GM23338 (cell line): ENCODE measurements at regions not wholly inside any gene's neighbourhood (a gene's known extent, or its start where the extent isn't known, plus 50 kb on each side); places are given as distances from the start of the nearest gene placed in this dataset.

Experiments used
- CREB1 ChIP-seq: fragments of 250-450 bp; sonication (Bioruptor Pico); IDR thresholded peaks from 2 replicates; pipeline ENCODE4 v1.5.0; 2020; ENCODE audit warnings: low read depth, mild to moderate bottlenecking, moderate library complexity
- ETS1 ChIP-seq: IDR thresholded peaks from 2 replicates; pipeline ENCODE4 v1.6.1; 2016; ENCODE audit warnings: antibody characterized with exemption
- EZH2 ChIP-seq: fragments of 200-600 bp; sonication (generic); IDR thresholded peaks from one replicate; pipeline ENCODE4 v1.8.0; 2017; ENCODE audit warnings: antibody characterized with exemption, mild to moderate bottlenecking, low read depth; ENCODE audit not compliant: unreplicated experiment
- EZH2phosphoT487 ChIP-seq: fragments of 200-600 bp; sonication (generic); IDR thresholded peaks from one replicate; pipeline ENCODE4 v1.8.1; 2018; ENCODE audit warnings: antibody characterized with exemption; ENCODE audit not compliant: unreplicated experiment
- JUNB ChIP-seq: IDR thresholded peaks from one replicate; pipeline ENCODE4 v1.6.1; 2016; ENCODE audit warnings: antibody characterized with exemption; ENCODE audit not compliant: unreplicated experiment
- NANOG ChIP-seq: IDR thresholded peaks from 2 replicates; pipeline ENCODE4 v1.6.1; 2016; ENCODE audit warnings: antibody characterized with exemption, borderline replicate concordance
- POLR2AphosphoS5 ChIP-seq: IDR thresholded peaks from 2 replicates; pipeline ENCODE4 v1.6.1; 2016; ENCODE audit warnings: antibody characterized with exemption, low read depth
- REST ChIP-seq: IDR thresholded peaks from one replicate; pipeline ENCODE4 v1.6.1; 2018; ENCODE audit warnings: antibody characterized with exemption; ENCODE audit not compliant: unreplicated experiment
- STAT1 ChIP-seq: IDR thresholded peaks from one replicate; pipeline ENCODE4 v1.6.1; 2016; ENCODE audit warnings: antibody characterized with exemption; ENCODE audit not compliant: unreplicated experiment
- ZNF114 ChIP-seq: fragments of 250-450 bp; sonication (Bioruptor Pico); IDR thresholded peaks from 2 replicates; pipeline ENCODE4 v1.5.0; 2020; ENCODE audit warnings: mild to moderate bottlenecking, moderate library complexity
- ZNF331 ChIP-seq: fragments of 250-450 bp; sonication (Bioruptor Pico); IDR thresholded peaks from 2 replicates; pipeline ENCODE4 v1.5.0; 2020; ENCODE audit warnings: low read depth, mild to moderate bottlenecking, moderate library complexity
- ZNF462 ChIP-seq: fragments of 250-450 bp; sonication (Bioruptor Pico); IDR thresholded peaks from 2 replicates; pipeline ENCODE4 v1.5.0; 2020; ENCODE audit warnings: mild to moderate bottlenecking, moderate library complexity
- TF ChIP-seq, protein P1 (sequence below), 2 experiments: fragments of 200-600 bp in 1 of 2; sonication (generic) in 1 of 2; conservative IDR thresholded peaks; 2 replicates each; pipeline versions ENCODE4 v1.5.1 to v1.6.1; 2016 to 2017; ENCODE audit warnings: antibody characterized with exemption in 2 of 2, low read depth in 2 of 2, mild to moderate bottlenecking in 2 of 2, moderate library complexity in 1 of 2

DNA sequence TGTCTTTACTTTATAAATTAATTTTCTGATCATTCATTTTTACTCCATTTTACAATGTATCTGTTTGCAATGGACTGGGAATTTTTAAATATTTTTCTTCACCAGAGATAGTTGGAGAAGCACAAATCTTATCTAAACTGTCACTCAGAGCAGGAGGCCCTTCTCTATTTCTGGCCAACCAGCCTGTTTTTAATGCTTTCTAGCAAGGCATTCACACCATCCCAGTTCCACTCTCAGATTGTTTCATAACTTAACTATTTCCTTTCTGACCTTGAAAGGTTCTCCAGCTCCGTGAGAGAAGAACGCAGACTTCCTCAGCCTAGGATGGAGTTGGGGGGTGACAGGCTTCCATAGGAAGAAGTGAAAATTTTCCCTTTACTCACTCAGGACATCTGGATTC lies 155.8 kb downstream of the SKIDA1 start:
- TF ChIP-seq EZH2 (no peak), ZNF331 (CRISPR knock-in tag) (no peak), EZH2phosphoT487 (no peak), POLR2AphosphoS5 (no peak), JUNB (no peak), REST (no peak), CREB1 (CRISPR knock-in tag) (no peak), ZNF114 (CRISPR knock-in tag) (no peak), STAT1 (no peak), ETS1 (no peak), ZNF462 (no peak), NANOG (no peak)
- TF ChIP-seq, protein P1, sequence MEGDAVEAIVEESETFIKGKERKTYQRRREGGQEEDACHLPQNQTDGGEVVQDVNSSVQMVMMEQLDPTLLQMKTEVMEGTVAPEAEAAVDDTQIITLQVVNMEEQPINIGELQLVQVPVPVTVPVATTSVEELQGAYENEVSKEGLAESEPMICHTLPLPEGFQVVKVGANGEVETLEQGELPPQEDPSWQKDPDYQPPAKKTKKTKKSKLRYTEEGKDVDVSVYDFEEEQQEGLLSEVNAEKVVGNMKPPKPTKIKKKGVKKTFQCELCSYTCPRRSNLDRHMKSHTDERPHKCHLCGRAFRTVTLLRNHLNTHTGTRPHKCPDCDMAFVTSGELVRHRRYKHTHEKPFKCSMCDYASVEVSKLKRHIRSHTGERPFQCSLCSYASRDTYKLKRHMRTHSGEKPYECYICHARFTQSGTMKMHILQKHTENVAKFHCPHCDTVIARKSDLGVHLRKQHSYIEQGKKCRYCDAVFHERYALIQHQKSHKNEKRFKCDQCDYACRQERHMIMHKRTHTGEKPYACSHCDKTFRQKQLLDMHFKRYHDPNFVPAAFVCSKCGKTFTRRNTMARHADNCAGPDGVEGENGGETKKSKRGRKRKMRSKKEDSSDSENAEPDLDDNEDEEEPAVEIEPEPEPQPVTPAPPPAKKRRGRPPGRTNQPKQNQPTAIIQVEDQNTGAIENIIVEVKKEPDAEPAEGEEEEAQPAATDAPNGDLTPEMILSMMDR (conservative IDR thresholded peaks at IDR 0.05; ENCODE audit: low read depth in 2 of 2): no peak
